ENCODE measurements at regions not wholly inside any gene's neighbourhood (a gene's known extent, or its start where the extent isn't known, plus 50 kb on each side); places are given as distances from the start of the nearest gene placed in this dataset.

- ChIA-PET POLR2A (ENCODE audit: low non-redundant PET) (no interaction called here), CTCF (no interaction called here)
- no TSS peak for BruUV-seq (replicated peaks)
- H3K27ac ChIP-seq (ENCODE audit: low read depth, low read length, poor library complexity, severe bottlenecking), result no peak overlapping the region
- no peak for TF ChIP-seq EZH2 (IDR thresholded peaks at IDR 0.05; ENCODE audit: borderline replicate concordance, low read depth, low read length, poor library complexity, severe bottlenecking)
- TF ChIP-seq CTCF (conservative IDR thresholded peaks at IDR 0.05; ENCODE audit: low read depth, low read length), result no peak
- no peak overlapping the region for H3K4me3 ChIP-seq (ENCODE audit: low read depth, low read length, poor library complexity, severe bottlenecking)
- no peak for DNase-seq (ENCODE audit: low spot score)
- no peaks in the 10 kb centered on the region for H3K27me3 ChIP-seq (replicated peaks; ENCODE audit: insufficient read depth, low read depth, low read length, poor library complexity)
- H3K4me1 ChIP-seq (ENCODE audit: insufficient read depth, low read length, poor library complexity, severe bottlenecking), result peaks cover 3% of the 10 kb centered on the region
- no peaks in the 10 kb centered on the region for H3K9me3 ChIP-seq (ENCODE audit: low read depth, low read length, poor library complexity, severe bottlenecking)
- no peaks in the 10 kb centered on the region for H3K36me3 ChIP-seq (ENCODE audit: insufficient read depth, low read length, poor library complexity, severe bottlenecking)
- intact Hi-C loops (cut with micrococcal nuclease; ENCODE audit: unreplicated experiment), result no loop called here
Observed at GRCh38 chr22:19597399-19597735, 73.2 kb upstream of the CLDN5 start.

GRCh38 chr22:19598054-19598855, 74.0 kb upstream of the CLDN5 start:
- POLR2A ChIA-PET (ENCODE audit: low non-redundant PET), result no interaction called here
- H3K4me1 ChIP-seq (ENCODE audit: insufficient read depth, low read length, poor library complexity, severe bottlenecking), result peaks cover 3% of the 10 kb centered on the region
- CTCF ChIA-PET, result no interaction called here
- no peaks in the 10 kb centered on the region for H3K36me3 ChIP-seq (ENCODE audit: insufficient read depth, low read length, poor library complexity, severe bottlenecking)
- no peak overlapping the region for H3K4me3 ChIP-seq (ENCODE audit: low read depth, low read length, poor library complexity, severe bottlenecking)
- no peak for DNase-seq (ENCODE audit: low spot score)
- intact Hi-C loops (cut with micrococcal nuclease; ENCODE audit: unreplicated experiment), result no loop called here
- H3K27ac ChIP-seq (ENCODE audit: low read depth, low read length, poor library complexity, severe bottlenecking), result no peak overlapping the region
- H3K27me3 ChIP-seq (replicated peaks; ENCODE audit: insufficient read depth, low read depth, low read length, poor library complexity), result no peaks in the 10 kb centered on the region
- no TSS peak for BruUV-seq (replicated peaks)
- TF ChIP-seq EZH2 (IDR thresholded peaks at IDR 0.05; ENCODE audit: borderline replicate concordance, low read depth, low read length, poor library complexity, severe bottlenecking), result no peak
- H3K9me3 ChIP-seq (ENCODE audit: low read depth, low read length, poor library complexity, severe bottlenecking), result no peaks in the 10 kb centered on the region

- BruUV-seq (replicated peaks), result no TSS peak
Observed at GRCh38 chr22:19599004-19599403, 74.8 kb upstream of the CLDN5 start.

More at GRCh38 chr22:19599004-19599403, 74.8 kb upstream of the CLDN5 start:
- Histone ChIP-seq H3K4me3 (ENCODE audit: low read depth, low read length, poor library complexity, severe bottlenecking) (no peak overlapping the region), H3K27me3 (replicated peaks; ENCODE audit: insufficient read depth, low read depth, low read length, poor library complexity) (no peaks in the 10 kb centered on the region), H3K4me1 (ENCODE audit: insufficient read depth, low read length, poor library complexity, severe bottlenecking) (peaks cover 3% of the 10 kb centered on the region), H3K27ac (ENCODE audit: low read depth, low read length, poor library complexity, severe bottlenecking) (no peak overlapping the region), H3K36me3 (ENCODE audit: insufficient read depth, low read length, poor library complexity, severe bottlenecking) (no peaks in the 10 kb centered on the region), H3K9me3 (ENCODE audit: low read depth, low read length, poor library complexity, severe bottlenecking) (no peaks in the 10 kb centered on the region)
- CTCF ChIA-PET, result no interaction called here
- intact Hi-C loops (cut with micrococcal nuclease; ENCODE audit: unreplicated experiment), result no loop called here
- TF ChIP-seq CTCF (conservative IDR thresholded peaks at IDR 0.05; ENCODE audit: low read depth, low read length), result no peak
- DNase-seq (ENCODE audit: low spot score), result no peak
- POLR2A ChIA-PET (ENCODE audit: low non-redundant PET), result no interaction called here
